ENCODE measurements at regions not wholly inside any gene's neighbourhood (a gene's known extent, or its start where the extent isn't known, plus 50 kb on each side); places are given as distances from the start of the nearest gene placed in this dataset.

GRCh38 chr5:162377895-162378294 lies 310.3 kb downstream of the GABRG2 start:
- H3K18ac ChIP-seq (ENCODE audit: insufficient read length, low read depth, low read length) = no peak overlapping the region
- H2AFZ ChIP-seq (ENCODE audit: low read length) = no peak overlapping the region
- H3K27me3 ChIP-seq (ENCODE audit: insufficient read depth, low read length) = no peaks in the 10 kb centered on the region
- no peak overlapping the region for H4K8ac ChIP-seq (replicated peaks; ENCODE audit: insufficient read length, low read depth, low read length)
- WGBS (ENCODE audit: extremely low coverage, insufficient read length, low lambda C conversion rate) = no CpG with 5 or more reads among the region's 1 CpG
- no peaks in the 10 kb centered on the region for H3K9me3 Mint-ChIP-seq
- no peak overlapping the region for H3T11ph ChIP-seq (ENCODE audit: low read length)
- H4K5ac ChIP-seq (ENCODE audit: insufficient read length, low read depth, low read length) = no peak overlapping the region
- no peak overlapping the region for H4K91ac ChIP-seq (ENCODE audit: insufficient read length, low read depth, low read length)
- no peak for TF ChIP-seq CTCF (conservative IDR thresholded peaks at IDR 0.05)
- no peak overlapping the region for H3K27ac Mint-ChIP-seq
- no peak overlapping the region for H2BK15ac ChIP-seq (ENCODE audit: low read depth, low read length)
- H3K27ac ChIP-seq (ENCODE audit: insufficient read length, low read depth, low read length) = no peak overlapping the region
- H3K56ac ChIP-seq (ENCODE audit: insufficient read length, low read depth, low read length) = no peak overlapping the region
- no peaks in the 10 kb centered on the region for H3K9me3 ChIP-seq (ENCODE audit: control insufficient read depth, low read depth, low read length)
- no peak overlapping the region for H3K9ac ChIP-seq (ENCODE audit: extremely low read depth, insufficient read length, low read length)
- H2BK12ac ChIP-seq (ENCODE audit: insufficient read length, low read depth, low read length) = no peak overlapping the region
- DNase-seq = no peak
- no peaks in the 10 kb centered on the region for H3K4me1 ChIP-seq (ENCODE audit: insufficient read depth, low read length)
- H3K79me2 ChIP-seq (ENCODE audit: insufficient read depth, low read length) = no peaks in the 10 kb centered on the region
- no peak overlapping the region for H3K4me3 Mint-ChIP-seq
- H2BK5ac ChIP-seq (ENCODE audit: insufficient read length, low read length) = no peak overlapping the region
- H2AK5ac ChIP-seq (ENCODE audit: insufficient read length, low read length) = no peak overlapping the region
- no peaks in the 10 kb centered on the region for H4K20me1 ChIP-seq (ENCODE audit: control insufficient read depth, insufficient read depth, insufficient read length)
- no peaks in the 10 kb centered on the region for H3K27me3 Mint-ChIP-seq (ENCODE audit: low read depth)
- H2BK120ac ChIP-seq (ENCODE audit: low read depth, low read length, poor library complexity, severe bottlenecking) = no peak overlapping the region
- no peak overlapping the region for H2BK20ac ChIP-seq (ENCODE audit: low read depth, low read length, poor library complexity, severe bottlenecking)
- H3K14ac ChIP-seq (ENCODE audit: insufficient read depth, low read length) = no peak overlapping the region
- H3K36me3 Mint-ChIP-seq (ENCODE audit: insufficient read depth in 1 of 3, low read depth in 3 of 3) = no peaks in the 10 kb centered on the region
- no peaks in the 10 kb centered on the region for H3K23me2 ChIP-seq (ENCODE audit: insufficient read length, low read depth, low read length, poor library complexity, severe bottlenecking)
- H3K4me1 Mint-ChIP-seq = peaks cover 0 to 10% of the 10 kb centered on the region in 2 experiments; a peak in 3 of 4 replicates
- H3K4me2 ChIP-seq (ENCODE audit: insufficient read depth, insufficient read length, low read length) = no peak overlapping the region
- no peaks in the 10 kb centered on the region for H3K79me1 ChIP-seq (ENCODE audit: insufficient read depth, low read depth, low read length, poor library complexity, severe bottlenecking)
- no peak overlapping the region for H3K23ac ChIP-seq (ENCODE audit: insufficient read length, low read depth, low read length)
- no peak overlapping the region for H3K4ac ChIP-seq (ENCODE audit: low read depth, low read length)
